ENCODE measurements at regions not wholly inside any gene's neighbourhood (a gene's known extent, or its start where the extent isn't known, plus 50 kb on each side); places are given as distances from the start of the nearest gene placed in this dataset.

DNA sequence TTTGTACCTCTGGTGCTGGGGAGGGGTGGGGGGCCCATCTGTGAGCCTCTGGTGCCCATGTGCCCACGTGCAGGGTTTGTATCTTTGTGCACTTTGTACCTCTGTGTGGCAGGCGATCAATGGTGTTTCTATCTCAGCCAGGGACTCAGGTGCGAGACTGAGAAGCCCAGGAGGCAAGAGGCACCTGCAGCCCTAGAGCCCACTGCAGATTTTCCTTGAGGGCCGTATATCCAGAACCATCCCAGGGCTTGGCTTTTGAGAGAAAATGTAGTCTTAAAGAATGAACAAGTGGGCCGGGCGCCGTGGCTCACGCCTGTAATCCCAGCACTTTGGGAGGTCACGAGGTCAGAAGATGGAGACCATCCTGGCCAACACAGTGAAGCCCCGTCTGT is 52.2 kb upstream of the KCNMB1 start:
- no peak for TF ChIP-seq NR3C1 (CRISPR knock-in tag; conservative IDR thresholded peaks at IDR 0.05; ENCODE audit: low read depth)
- TF ChIP-seq, protein P1, sequence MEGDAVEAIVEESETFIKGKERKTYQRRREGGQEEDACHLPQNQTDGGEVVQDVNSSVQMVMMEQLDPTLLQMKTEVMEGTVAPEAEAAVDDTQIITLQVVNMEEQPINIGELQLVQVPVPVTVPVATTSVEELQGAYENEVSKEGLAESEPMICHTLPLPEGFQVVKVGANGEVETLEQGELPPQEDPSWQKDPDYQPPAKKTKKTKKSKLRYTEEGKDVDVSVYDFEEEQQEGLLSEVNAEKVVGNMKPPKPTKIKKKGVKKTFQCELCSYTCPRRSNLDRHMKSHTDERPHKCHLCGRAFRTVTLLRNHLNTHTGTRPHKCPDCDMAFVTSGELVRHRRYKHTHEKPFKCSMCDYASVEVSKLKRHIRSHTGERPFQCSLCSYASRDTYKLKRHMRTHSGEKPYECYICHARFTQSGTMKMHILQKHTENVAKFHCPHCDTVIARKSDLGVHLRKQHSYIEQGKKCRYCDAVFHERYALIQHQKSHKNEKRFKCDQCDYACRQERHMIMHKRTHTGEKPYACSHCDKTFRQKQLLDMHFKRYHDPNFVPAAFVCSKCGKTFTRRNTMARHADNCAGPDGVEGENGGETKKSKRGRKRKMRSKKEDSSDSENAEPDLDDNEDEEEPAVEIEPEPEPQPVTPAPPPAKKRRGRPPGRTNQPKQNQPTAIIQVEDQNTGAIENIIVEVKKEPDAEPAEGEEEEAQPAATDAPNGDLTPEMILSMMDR (IDR thresholded peaks at IDR 0.05) = no peak
- TF ChIP-seq TCF7 (CRISPR knock-in tag; IDR thresholded peaks at IDR 0.05; ENCODE audit: low read depth) = no peak
- no peak for TF ChIP-seq ZNF416 (CRISPR knock-in tag; IDR thresholded peaks at IDR 0.05)
- TF ChIP-seq CBFB (CRISPR knock-in tag; IDR thresholded peaks at IDR 0.05; ENCODE audit: low read depth) = no peak
- TF ChIP-seq, protein P2, sequence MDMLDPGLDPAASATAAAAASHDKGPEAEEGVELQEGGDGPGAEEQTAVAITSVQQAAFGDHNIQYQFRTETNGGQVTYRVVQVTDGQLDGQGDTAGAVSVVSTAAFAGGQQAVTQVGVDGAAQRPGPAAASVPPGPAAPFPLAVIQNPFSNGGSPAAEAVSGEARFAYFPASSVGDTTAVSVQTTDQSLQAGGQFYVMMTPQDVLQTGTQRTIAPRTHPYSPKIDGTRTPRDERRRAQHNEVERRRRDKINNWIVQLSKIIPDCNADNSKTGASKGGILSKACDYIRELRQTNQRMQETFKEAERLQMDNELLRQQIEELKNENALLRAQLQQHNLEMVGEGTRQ (CRISPR knock-in tag; IDR thresholded peaks at IDR 0.05) = no peak
- TF ChIP-seq, protein P3, sequence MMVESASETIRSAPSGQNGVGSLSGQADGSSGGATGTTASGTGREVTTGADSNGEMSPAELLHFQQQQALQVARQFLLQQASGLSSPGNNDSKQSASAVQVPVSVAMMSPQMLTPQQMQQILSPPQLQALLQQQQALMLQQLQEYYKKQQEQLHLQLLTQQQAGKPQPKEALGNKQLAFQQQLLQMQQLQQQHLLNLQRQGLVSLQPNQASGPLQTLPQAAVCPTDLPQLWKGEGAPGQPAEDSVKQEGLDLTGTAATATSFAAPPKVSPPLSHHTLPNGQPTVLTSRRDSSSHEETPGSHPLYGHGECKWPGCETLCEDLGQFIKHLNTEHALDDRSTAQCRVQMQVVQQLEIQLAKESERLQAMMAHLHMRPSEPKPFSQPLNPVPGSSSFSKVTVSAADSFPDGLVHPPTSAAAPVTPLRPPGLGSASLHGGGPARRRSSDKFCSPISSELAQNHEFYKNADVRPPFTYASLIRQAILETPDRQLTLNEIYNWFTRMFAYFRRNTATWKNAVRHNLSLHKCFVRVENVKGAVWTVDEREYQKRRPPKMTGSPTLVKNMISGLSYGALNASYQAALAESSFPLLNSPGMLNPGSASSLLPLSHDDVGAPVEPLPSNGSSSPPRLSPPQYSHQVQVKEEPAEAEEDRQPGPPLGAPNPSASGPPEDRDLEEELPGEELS (CRISPR knock-in tag; IDR thresholded peaks at IDR 0.05) = no peak
- no peak for TF ChIP-seq FOXJ3 (CRISPR knock-in tag; IDR thresholded peaks at IDR 0.05; ENCODE audit: borderline replicate concordance)

All from WTC11 (cell line).